Activated naive CD4-positive, alpha-beta T cell treated with anti-CD3 and anti-CD28 coated beads for 36 hours (primary cell): ENCODE measurements at regions not wholly inside any gene's neighbourhood (a gene's known extent, or its start where the extent isn't known, plus 50 kb on each side); places are given as distances from the start of the nearest gene placed in this dataset.

ENCODE experiments used
- CTCF ChIA-PET: fragments of 350-600 bp; sonication (Branson Sonifier 250); formaldehyde crosslinking; loops from one replicate; lab custom pipeline; 2021; ENCODE audit warnings: antibody characterized with exemption; lab: Charles Lee
- DNase-seq: peaks from one replicate; pipeline ENCODE4 v3.0.0-alpha.2; 2020
- H3K27ac Mint-ChIP-seq: one replicate; pipeline ENCODE4 v1.8.0; 2021; ENCODE audit warnings: mild to moderate bottlenecking, mixed read lengths
- H3K27me3 Mint-ChIP-seq: one replicate; pipeline ENCODE4 v1.8.0; 2021; ENCODE audit warnings: low read depth, mixed read lengths
- H3K36me3 Mint-ChIP-seq: one replicate; pipeline ENCODE4 v1.8.0; 2021; ENCODE audit warnings: low read depth, mixed read lengths
- H3K4me1 Mint-ChIP-seq: one replicate; pipeline ENCODE4 v1.8.0; 2021; ENCODE audit warnings: low read depth, mixed read lengths
- H3K4me3 Mint-ChIP-seq: one replicate; pipeline ENCODE4 v1.8.0; 2021; ENCODE audit warnings: mild to moderate bottlenecking, moderate library complexity, mixed read lengths
- H3K9me3 Mint-ChIP-seq: one replicate; pipeline ENCODE4 v1.8.0; 2021; ENCODE audit warnings: mixed read lengths
- intact Hi-C: fragments of 100-400 bp; cut with micrococcal nuclease; formaldehyde crosslinking; loops from one replicate; pipeline ENCODE4 v1.15.1; 2023

DNA sequence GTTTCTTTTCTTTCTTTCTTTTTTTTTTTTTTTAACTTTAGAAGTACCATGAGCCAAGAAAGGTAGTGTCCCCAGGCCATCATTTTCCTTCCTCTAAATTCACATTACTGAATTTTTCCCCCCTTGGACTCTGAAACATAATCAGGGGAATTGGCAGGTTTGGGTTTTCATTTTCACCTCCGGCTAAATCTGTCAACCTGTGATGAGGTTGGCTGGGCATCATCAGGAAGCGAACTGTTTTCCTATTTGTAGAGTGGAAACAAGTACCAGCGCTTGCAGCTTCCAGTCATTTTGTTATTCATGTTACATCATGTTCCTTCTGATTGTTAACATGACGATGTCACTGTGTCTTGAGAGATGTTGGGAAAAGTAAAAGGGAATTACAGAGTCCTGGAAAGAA lies 641.9 kb upstream of the RBFOX1 start:
- Mint-ChIP-seq H3K27ac (no peak overlapping the region), H3K36me3 (no peaks in the 10 kb centered on the region), H3K9me3 (peaks cover 12% of the 10 kb centered on the region), H3K4me1 (no peaks in the 10 kb centered on the region), H3K4me3 (no peak overlapping the region), H3K27me3 (no peaks in the 10 kb centered on the region)
- DNase-seq = no peak
- intact Hi-C loops = no loop called here
- CTCF ChIA-PET = no interaction called here

- H3K36me3 Mint-ChIP-seq = no peaks in the 10 kb centered on the region
- CTCF ChIA-PET = no interaction called here
- H3K4me1 Mint-ChIP-seq = no peaks in the 10 kb centered on the region
- intact Hi-C loops = no loop called here
- H3K27ac Mint-ChIP-seq = no peak overlapping the region
- peaks cover 12% of the 10 kb centered on the region for H3K9me3 Mint-ChIP-seq
- DNase-seq = no peak
- no peaks in the 10 kb centered on the region for H3K27me3 Mint-ChIP-seq
- no peak overlapping the region for H3K4me3 Mint-ChIP-seq
Measured at GRCh38 chr16:6689643-6690042, 643.0 kb upstream of the RBFOX1 start.

DNA sequence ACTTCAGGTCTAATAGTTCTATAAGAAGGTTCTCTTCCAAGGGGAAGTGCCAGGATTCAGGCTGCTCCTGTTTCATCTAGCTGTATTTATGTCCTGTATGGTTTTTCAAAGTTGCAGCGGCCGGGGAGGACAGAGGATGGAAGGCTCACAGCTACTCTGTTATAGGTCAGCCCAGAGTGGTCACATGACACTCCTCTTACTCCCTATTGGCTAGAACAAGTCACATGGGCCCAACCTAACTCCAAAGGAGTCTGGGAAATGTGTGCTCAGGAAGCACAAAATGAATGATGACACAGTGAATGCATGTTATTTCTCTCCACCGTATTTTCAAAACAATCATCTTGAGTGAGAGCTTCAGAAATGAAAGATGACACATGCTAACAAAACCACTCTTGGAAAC lies 645.1 kb upstream of the RBFOX1 start:
- intact Hi-C loops = no loop called here
- no peak for DNase-seq
- peaks cover 12% of the 10 kb centered on the region for H3K9me3 Mint-ChIP-seq
- H3K4me1 Mint-ChIP-seq = no peaks in the 10 kb centered on the region
- no peaks in the 10 kb centered on the region for H3K36me3 Mint-ChIP-seq
- CTCF ChIA-PET = interaction anchor here (0.6 kb wide), 1 partner anchor 1379 kb away, joined by 3 read pairs; no protein-coding TSS in a partner anchor
- H3K27me3 Mint-ChIP-seq = peaks cover 3% of the 10 kb centered on the region
- H3K4me3 Mint-ChIP-seq = no peak overlapping the region
- H3K27ac Mint-ChIP-seq = no peak overlapping the region

GRCh38 chr16:6684076-6684673 lies 648.5 kb upstream of the RBFOX1 start:
- CTCF ChIA-PET = interaction anchor here (0.6 kb wide), 1 partner anchor 269 kb away, joined by 3 read pairs; no protein-coding TSS in a partner anchor
- intact Hi-C loops = loop anchor here (5.0 kb wide), 1 partner anchor 1488 kb away; no protein-coding TSS in a partner anchor

DNA sequence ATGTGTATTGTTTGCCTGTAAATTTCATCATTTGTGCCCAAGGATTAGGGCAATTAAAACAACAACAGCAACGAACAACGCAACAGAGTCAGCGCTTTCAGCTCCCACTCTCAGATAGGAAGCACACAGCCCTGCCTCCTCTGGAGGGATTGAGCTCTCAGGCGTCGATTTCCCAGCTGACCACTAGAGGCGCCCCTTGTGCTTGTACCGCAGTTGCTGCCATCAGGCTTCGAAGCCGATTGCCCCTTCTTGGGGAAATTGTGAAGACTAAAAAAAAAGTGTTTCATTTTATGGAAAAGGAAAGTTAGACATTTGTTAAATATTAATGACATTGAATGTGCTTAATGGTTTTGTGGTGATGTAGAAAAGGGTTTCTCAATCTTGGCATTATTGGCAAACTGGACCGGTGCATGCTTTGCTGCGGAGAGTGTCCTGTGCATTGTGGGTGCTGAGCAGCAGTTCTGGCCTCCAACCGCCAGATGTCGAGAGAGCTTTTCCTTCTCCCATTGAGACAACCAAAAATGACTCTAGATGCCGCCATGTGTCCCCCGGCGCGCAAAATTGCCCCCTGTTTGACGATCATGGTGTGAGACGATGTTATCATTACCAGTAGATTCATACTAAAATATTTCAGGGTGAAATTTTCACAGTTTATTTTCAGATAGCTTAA lies 650.4 kb upstream of the RBFOX1 start:
- H3K27me3 Mint-ChIP-seq = peaks cover 3% of the 10 kb centered on the region
- no peak overlapping the region for H3K27ac Mint-ChIP-seq
- CTCF ChIA-PET = interaction anchor here (0.6 to 1.0 kb wide), 9 partner anchors 257 to 1792 kb away, joined by 3 to 5 read pairs (median 3); no protein-coding TSS in a partner anchor
- no peaks in the 10 kb centered on the region for H3K4me1 Mint-ChIP-seq
- H3K9me3 Mint-ChIP-seq = peaks cover 5% of the 10 kb centered on the region
- intact Hi-C loops = loop anchor here (5.0 kb wide), 1 partner anchor 1490 kb away; no protein-coding TSS in a partner anchor
- peak; percentile 40 for DNase-seq
- no peaks in the 10 kb centered on the region for H3K36me3 Mint-ChIP-seq
- no peak overlapping the region for H3K4me3 Mint-ChIP-seq

More at GRCh38 chr16:6684076-6684673, 648.5 kb upstream of the RBFOX1 start:
- peak; percentile 40 for DNase-seq
- Mint-ChIP-seq H3K36me3 (no peaks in the 10 kb centered on the region), H3K27me3 (peaks cover 3% of the 10 kb centered on the region), H3K4me1 (no peaks in the 10 kb centered on the region), H3K27ac (no peak overlapping the region), H3K4me3 (no peak overlapping the region), H3K9me3 (peaks cover 11% of the 10 kb centered on the region)

DNA sequence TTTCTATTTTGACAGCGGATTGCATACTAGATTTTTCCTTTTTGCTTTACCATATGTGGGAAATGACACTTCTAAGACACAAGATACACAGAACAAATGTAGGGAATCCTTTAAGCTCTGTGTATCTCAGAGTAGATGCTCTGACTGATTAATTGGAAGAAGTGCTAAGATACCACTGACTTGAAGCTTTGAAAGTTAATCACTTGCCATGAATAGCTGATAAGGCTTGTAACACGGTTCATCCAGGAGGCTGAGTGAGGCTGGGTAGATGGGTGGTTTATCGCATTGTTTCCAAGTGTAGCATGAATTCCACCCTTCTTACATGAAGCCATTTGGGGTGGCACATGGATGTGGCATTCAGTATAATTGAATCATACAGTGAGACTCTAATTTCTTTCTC lies 654.1 kb upstream of the RBFOX1 start:
- no peak overlapping the region for H3K27ac Mint-ChIP-seq
- H3K4me1 Mint-ChIP-seq = no peaks in the 10 kb centered on the region
- H3K9me3 Mint-ChIP-seq = peaks cover 4% of the 10 kb centered on the region
- CTCF ChIA-PET = no interaction called here
- H3K27me3 Mint-ChIP-seq = peaks cover 1% of the 10 kb centered on the region
- intact Hi-C loops = no loop called here
- DNase-seq = no peak
- no peaks in the 10 kb centered on the region for H3K36me3 Mint-ChIP-seq
- H3K4me3 Mint-ChIP-seq = no peak overlapping the region

DNA sequence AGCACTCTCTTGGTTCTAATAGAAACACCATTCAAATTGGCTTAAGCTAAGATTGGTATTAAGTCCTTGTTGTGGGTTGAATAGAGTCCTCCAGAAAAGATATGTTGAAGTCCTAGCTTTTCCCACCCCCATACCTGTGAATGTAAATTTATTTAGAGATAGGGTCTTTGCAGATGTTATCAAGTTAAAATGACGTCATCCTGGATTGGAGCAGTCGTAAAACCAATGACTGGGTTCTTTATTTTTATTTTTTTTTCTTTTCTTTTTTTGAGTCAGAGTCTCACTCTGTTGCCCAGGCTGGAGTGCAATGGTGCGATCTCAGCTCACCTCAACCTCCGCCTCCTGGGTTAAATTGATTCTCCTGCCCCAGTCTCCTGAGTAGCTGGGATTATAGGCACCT lies 658.6 kb upstream of the RBFOX1 start:
- Mint-ChIP-seq H3K4me3 (no peak overlapping the region), H3K4me1 (no peaks in the 10 kb centered on the region), H3K36me3 (no peaks in the 10 kb centered on the region), H3K27ac (no peak overlapping the region), H3K27me3 (no peaks in the 10 kb centered on the region), H3K9me3 (peaks cover 6% of the 10 kb centered on the region)
- intact Hi-C loops = no loop called here
- DNase-seq = no peak
- CTCF ChIA-PET = no interaction called here

DNA sequence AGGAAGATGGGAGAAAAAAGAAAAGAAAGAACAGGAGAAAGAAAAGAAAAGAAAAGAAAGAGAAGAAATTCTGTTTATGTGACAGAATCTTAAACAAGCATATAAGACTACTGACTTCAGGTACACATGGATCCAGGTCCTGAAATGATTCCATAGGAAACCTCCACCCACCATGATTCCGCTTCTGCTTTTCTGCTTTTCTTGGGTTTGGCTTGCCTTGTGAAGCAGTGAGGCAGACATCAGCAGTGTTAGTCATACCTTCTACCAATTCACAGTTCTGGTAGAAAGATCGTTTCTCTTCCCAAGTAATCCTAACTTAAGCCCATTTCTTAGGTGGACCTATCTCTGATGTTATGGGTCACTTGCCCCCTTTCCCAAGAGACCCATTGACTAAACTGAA lies 660.1 kb upstream of the RBFOX1 start:
- Mint-ChIP-seq H3K36me3 (no peaks in the 10 kb centered on the region), H3K4me3 (no peak overlapping the region), H3K9me3 (peaks cover 6% of the 10 kb centered on the region), H3K4me1 (no peaks in the 10 kb centered on the region), H3K27me3 (no peaks in the 10 kb centered on the region), H3K27ac (no peak overlapping the region)
- DNase-seq = no peak
- CTCF ChIA-PET = no interaction called here
- intact Hi-C loops = no loop called here

GRCh38 chr16:6667393-6667792 lies 665.3 kb upstream of the RBFOX1 start:
- H3K27ac Mint-ChIP-seq = no peak overlapping the region
- no peaks in the 10 kb centered on the region for H3K4me1 Mint-ChIP-seq
- intact Hi-C loops = no loop called here
- H3K27me3 Mint-ChIP-seq = no peaks in the 10 kb centered on the region
- H3K9me3 Mint-ChIP-seq = peaks cover 3% of the 10 kb centered on the region
- CTCF ChIA-PET = no interaction called here
- no peak for DNase-seq
- no peak overlapping the region for H3K4me3 Mint-ChIP-seq
- no peaks in the 10 kb centered on the region for H3K36me3 Mint-ChIP-seq

DNA sequence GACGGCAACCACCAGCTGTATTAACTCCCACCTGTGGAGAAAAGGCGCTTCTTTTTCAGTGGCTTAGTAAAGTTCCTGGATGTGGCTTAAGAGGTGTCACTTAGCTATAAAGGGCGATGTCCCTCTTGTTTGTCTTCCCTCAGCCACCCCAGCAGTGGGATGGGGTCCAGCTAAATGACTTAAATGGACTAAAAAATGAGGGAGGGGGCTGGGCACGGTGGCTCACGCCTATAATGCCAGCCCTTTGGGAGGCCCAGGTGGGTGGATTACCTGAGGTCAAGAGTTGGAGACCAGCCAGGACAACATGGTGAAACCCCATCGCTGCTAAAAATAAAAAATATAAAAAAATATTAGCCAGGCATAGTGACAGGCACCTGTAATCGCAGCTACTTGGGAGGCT lies 667.5 kb upstream of the RBFOX1 start:
- H3K4me3 Mint-ChIP-seq = no peak overlapping the region
- DNase-seq = no peak
- intact Hi-C loops = no loop called here
- CTCF ChIA-PET = no interaction called here
- no peak overlapping the region for H3K27ac Mint-ChIP-seq
- H3K4me1 Mint-ChIP-seq = no peaks in the 10 kb centered on the region
- no peaks in the 10 kb centered on the region for H3K9me3 Mint-ChIP-seq
- no peaks in the 10 kb centered on the region for H3K27me3 Mint-ChIP-seq
- no peaks in the 10 kb centered on the region for H3K36me3 Mint-ChIP-seq

DNA sequence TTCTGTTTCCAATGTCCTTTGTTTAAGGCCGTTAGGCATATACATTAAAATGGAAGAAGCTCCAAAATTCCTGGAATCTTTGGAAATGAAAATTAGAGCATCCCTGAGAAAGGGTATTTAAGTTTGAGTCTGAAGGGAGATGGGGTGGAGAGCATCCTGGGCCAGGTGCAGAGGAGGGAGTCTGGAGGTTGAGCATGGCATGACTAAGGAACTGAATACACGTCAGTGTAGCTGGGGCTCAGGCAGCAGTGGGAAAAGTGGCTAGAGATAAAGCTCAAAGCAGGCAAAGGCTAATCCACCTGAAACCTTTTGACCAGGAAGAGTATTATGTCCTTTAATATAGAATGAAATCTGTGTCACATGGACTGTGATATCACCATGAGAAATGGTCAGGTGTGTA lies 669.0 kb upstream of the RBFOX1 start:
- CTCF ChIA-PET = interaction anchor here (0.6 kb wide), 1 partner anchor 1360 kb away, joined by 3 read pairs; no protein-coding TSS in a partner anchor
- DNase-seq = no peak
- no peaks in the 10 kb centered on the region for H3K36me3 Mint-ChIP-seq
- intact Hi-C loops = no loop called here
- no peaks in the 10 kb centered on the region for H3K9me3 Mint-ChIP-seq
- H3K27me3 Mint-ChIP-seq = no peaks in the 10 kb centered on the region
- no peak overlapping the region for H3K27ac Mint-ChIP-seq
- H3K4me1 Mint-ChIP-seq = no peaks in the 10 kb centered on the region
- H3K4me3 Mint-ChIP-seq = no peak overlapping the region

- H3K4me1 Mint-ChIP-seq = no peaks in the 10 kb centered on the region
- intact Hi-C loops = no loop called here
- H3K27me3 Mint-ChIP-seq = no peaks in the 10 kb centered on the region
- CTCF ChIA-PET = no interaction called here
- no peak overlapping the region for H3K4me3 Mint-ChIP-seq
- H3K27ac Mint-ChIP-seq = no peak overlapping the region
- H3K36me3 Mint-ChIP-seq = no peaks in the 10 kb centered on the region
- H3K9me3 Mint-ChIP-seq = no peaks in the 10 kb centered on the region
- DNase-seq = no peak
Measured at GRCh38 chr16:6656760-6657159, 675.9 kb upstream of the RBFOX1 start.

DNA sequence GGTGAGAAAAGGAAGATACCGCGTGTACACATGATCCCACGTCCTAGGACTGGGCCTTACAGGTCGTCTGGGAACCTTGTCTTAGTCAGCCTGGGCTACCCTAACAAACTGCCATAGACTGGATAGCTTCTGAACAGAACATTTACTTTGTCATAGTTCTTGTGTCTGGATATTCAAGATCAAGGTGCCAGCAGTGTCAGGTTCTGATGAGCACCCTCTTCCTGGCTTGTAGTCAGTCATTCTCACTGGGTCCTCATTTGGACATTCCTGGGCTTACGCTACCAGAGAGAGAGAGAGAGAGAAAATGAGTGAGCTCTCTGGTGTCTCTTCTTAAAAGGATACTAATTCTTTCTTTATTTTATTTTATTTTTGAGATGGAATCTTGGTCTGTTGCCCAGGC lies 685.8 kb upstream of the RBFOX1 start:
- intact Hi-C loops = loop anchor here (10.0 kb wide), 1 partner anchor 202 kb away; no protein-coding TSS in a partner anchor
- no peak for DNase-seq
- no peaks in the 10 kb centered on the region for H3K9me3 Mint-ChIP-seq
- H3K27me3 Mint-ChIP-seq = peaks cover 8% of the 10 kb centered on the region
- no peak overlapping the region for H3K4me3 Mint-ChIP-seq
- H3K4me1 Mint-ChIP-seq = peaks cover 7% of the 10 kb centered on the region
- H3K27ac Mint-ChIP-seq = no peak overlapping the region
- CTCF ChIA-PET = no interaction called here
- no peaks in the 10 kb centered on the region for H3K36me3 Mint-ChIP-seq
